Amniotic stem cell (primary cell): ENCODE measurements at regions not wholly inside any gene's neighbourhood (a gene's known extent, or its start where the extent isn't known, plus 50 kb on each side); places are given as distances from the start of the nearest gene placed in this dataset.
A peak's percentile ranks its signal among the peaks of the same experiment; 100 is the strongest.
"Not testable (repeated sequence)": the region's sequence is repeated elsewhere in the genome, so short reads cannot be mapped to it uniquely, and the experiment has no call there.

ENCODE experiments used
- DNase-seq: peaks from one replicate; lab custom pipeline; 2025; lab: John Stamatoyannopoulos, UW

DNA sequence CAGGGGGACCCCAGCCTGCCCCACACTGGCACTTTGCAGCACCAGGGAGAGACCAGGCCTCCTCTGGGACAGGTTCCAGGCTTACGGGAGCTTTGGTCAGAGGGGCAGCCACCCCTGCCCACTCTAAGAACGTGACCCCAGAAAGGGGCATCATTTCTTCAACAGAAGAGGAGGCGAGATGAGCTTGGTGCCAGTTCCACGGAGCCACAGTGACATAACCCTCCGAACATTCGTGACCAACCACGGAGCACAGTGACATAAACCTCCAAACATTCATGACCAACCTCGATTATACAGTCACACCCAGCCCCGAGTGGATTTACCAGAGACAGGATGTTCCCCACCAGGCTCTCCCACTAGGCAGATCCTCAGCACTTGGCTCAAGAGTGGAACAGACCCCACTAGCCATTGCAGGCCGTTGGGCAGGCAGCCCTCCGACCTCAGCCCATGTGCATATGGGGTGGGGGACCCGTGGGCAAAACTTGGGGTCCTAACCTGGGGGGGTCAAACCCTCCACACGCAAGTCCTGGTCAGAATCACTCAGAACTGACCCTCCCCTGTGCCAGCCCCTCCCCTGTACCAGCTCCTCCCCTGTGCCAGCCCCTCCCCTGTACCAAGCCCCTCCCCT is 112.9 kb downstream of the METRNL start:
- no peak for DNase-seq

DNA sequence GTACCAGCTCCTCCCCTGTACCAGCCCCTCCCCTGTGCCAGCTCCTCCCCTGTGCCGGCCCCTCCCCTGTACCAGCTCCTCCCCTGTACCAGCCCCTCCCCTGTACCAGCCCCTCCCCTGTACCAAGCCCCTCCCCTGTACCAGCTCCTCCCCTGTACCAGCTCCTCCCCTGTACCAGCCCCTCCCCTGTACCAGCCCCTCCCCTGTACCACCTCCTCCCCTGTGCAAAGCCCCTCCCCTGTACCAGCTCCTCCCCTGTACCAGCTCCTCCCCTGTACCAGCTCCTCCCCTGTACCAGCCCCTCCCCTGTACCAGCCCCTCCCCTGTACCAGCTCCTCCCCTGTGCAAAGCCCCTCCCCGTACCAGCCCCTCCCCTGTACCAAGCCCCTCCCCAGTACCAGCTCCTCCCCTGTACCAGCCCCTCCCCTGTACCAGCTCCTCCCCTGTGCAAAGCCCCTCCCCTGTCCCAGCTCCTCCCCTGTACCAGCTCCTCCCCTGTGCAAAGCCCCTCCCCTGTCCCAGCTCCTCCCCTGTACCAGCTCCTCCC is 113.5 kb downstream of the METRNL start:
- not testable (repeated sequence) for DNase-seq

DNA sequence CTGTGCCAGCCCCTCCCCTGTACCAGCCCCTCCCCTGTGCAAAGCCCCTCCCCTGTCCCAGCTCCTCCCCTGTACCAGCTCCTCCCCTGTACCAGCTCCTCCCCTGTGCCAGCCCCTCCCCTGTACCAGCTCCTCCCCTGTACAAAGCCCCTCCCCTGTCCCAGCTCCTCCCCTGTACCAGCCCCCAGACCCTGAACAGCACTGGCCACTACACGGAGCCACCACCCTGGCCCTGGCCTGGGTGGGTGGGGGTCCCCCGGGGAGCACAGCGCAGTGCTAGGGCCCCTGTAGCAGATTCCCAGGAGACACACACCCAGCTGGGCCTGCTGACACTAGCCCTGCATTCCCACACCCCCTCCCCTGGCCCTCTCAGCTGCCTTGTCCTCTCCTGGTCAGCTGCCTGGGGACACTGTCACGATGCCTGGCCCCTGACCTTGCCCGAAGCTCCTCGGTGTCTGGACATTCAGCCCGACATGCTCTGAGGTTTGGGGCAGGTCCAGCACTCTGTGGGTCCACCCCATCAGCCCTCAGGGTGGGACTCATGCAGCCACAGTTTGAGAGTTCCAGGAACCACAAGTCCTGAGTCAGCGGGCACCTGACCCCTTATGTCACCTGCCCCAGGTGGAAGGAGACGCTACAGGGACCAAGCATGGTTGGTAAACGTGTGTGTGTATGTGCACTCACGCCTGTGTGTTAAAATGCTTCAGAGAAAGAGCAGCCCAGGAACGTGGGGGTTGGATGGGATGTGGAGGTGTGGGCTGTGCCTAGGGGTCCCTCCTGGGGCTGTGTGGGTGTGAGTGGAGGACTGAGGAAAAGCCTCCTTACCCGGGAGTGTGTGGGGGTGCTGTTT is 114.2 kb downstream of the METRNL start:
- no peak for DNase-seq

DNA sequence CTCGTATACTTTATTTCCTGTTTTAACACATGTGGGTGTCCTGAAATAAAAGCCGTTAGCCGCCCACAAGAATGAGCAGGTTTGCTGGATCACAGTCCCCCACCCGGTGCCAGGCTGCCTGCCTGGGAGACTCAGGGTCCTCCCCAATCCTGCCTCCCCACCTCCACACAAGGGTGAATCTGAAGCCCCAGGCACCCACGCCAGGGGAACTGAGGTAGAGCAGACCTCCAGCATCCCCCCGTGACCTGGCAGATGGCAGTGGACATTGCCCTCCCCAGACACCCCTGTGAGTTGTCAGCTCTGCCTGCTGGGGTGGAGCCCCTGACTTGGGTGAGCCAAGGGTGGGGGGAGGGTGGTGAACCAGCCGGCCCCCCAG is 114.8 kb downstream of the METRNL start:
- no peak for DNase-seq

DNA sequence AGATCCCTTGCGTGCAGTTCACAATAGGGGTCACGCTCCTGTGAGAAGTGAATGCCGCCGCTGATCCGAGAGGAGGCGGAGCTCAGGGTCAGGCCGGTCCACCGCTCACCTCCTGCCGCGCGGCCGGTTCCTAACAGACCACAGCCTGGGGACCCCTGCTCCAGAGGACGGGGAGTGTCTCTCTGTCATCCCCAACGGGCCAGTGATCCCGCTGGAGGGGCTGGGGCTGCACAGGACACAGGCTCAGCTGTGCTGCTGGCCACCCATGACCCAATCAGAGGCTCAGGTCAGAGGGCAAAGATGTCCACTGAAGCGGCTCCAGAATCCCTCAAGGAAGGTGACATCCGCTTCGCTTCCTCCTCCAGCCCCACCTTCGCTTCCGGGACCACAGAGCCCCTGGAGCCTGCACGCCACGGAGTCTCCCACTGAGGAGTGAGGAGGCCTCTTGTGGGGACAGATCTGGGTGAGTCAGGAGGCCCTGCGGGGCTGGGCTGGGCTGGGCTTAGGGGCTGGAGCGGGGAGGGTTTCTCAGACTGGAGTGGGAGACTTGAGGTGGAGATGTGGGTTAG is 115.4 kb downstream of the METRNL start:
- DNase-seq = no peak

DNA sequence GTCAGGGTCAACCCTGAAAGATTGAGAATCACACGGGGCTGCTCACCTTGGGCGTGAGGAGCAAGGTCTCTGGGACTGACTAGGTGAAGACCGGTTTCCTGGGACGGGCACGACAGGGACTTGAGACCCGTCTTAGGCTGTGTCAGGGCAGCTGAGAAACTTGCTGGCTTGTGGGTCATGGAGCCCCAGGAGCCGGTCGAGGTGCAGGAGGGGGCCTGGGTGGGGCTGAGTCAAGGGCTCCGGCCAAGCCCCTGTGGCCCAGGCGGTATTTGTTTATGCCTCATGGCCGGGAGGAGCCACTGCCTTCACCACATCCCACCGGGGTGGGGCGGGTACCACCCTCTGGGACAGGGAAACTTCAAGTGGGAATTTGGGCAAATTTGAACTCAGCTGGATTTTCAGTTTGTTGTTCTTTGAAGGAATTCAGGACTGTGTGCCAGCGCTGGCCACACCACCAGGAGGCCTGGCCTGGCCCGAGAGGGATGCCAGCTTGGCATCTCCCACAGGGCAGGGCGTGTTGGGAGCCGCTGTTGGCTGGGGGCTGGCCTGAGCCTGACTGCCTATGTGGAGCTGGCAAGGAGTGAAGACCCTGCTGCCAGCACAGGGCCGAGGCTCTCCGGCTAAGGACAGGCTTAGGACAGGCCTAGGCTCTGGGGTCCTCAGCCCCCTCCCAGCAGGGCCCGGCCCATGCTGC is 116.1 kb downstream of the METRNL start:
- DNase-seq = no peak

DNA sequence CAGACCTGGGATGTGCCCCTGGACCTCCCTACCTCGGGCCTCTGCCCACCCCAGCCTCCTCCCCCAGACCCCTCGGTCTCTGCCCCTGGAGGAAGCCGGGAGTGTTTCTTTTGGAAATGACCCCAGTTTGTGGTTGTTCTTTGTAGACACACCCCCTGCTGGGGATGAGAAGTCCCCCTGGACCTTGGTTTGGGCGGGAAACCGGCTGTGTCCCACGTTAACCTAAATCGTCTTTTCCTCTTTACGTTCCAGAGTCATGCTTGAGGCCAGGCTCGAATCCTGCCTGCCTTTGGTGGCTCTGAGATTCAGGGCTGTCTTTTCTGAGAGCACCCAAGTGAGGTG is 116.6 kb downstream of the METRNL start:
- no peak for DNase-seq

DNA sequence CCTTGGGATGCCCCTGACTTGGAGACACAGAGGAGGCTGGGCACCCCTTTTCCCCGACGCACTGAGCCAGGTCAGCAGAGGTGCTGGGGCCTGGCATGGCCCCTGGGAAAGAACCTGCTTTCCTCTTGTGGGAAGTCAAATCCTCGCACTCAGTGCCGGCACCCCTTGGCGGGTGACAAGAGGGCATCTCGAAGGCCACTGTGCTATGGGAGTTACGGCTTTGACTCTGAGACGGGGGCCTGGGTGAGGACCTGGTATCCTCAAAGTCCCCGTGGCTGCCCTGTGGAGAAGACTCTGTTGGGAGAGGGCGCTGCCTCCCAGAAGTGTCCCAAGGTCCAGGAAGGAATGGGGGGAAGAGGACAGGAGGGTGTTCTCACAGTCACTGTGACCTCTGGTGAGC is 117.0 kb downstream of the METRNL start:
- DNase-seq = no peak

DNA sequence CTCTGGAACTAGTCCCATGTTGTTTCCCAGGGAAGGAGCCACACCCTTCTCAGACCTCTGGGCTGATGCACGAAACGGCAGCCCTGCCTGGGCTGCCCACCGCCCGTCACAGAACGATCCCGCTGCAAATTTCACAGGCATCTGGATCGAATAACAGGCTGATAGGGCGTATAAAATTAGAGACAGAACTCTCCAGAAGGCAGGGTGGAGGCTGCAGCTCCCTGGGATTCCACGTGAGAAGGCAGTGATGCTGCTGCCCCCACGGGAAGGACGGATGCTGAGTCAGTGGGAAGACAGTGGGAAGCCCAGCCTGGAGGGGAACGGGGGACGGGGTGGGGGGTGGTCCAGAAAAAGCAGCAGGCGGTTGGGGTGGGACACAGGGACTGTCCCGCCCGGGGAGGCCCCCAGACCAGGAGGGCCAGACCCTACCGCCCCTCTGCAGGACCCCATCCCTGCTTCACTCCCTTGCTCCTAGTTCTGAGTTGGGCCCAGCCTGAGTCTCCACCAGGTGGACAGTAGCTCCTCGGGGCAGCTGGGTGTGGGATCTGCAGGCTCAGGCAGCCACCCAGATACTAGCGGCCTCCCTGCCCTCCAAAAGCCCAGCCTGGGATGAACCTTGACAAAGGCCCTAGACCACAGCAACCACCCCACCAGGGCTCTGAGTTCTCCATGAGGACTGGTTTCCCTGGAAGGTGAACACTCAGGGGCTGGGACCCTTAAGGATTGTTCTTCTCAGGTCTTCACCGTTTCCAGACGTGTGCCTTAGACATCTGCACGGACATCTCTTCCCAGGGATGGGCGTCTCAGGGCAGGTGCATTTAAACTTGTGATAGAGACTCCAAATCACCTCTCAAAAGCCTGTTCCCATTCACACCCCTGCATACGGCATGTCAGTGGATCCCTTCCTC is 117.8 kb downstream of the METRNL start:
- DNase-seq = no peak

DNA sequence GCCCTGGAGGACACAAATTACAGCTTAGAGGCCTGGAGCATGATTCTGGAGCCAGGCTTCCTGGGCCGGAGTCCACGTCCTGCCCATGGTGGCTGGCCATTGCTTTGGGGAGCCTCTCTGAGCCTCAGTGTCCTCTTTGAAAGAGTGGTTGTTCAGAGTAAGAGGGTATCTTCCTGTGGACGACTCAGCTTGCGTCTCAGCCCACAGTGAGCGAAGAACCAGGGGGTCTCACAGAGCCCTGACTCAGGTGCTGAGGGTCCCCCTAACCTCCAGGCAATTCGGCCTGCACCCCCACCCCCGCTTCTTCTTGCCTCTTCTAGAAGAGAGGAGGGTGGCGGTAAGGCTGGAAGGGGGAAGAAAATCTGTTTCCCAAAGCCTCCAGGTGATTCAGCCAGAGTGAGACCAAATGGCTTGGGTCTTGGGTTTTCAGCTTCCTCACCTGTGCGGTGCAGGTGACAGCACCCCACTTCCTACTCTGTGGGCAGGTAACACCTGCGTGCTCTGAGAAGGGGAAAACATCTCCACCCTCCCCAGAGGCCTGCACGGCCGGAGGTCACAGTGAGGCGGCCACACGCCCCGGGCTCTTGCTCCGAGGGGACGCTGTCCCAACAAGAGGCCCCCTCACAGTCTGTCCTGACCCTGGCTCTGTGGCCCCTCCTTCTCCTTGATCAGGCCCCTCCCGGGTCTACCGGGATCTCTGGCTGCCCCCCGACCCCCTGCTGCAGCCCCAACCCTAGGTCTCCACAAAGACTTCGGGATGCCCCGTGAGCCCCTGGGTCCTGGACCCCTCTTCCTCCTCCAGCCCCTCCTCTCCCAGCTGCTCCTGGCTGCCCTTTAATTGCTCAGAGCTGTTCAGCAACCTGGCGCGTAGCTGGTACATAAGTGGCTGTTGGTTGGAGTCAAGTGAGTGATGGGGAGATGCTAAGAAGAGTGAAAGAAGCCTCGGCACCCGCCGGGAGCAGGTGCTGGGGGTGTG is 119.2 kb downstream of the METRNL start:
- no peak for DNase-seq

DNA sequence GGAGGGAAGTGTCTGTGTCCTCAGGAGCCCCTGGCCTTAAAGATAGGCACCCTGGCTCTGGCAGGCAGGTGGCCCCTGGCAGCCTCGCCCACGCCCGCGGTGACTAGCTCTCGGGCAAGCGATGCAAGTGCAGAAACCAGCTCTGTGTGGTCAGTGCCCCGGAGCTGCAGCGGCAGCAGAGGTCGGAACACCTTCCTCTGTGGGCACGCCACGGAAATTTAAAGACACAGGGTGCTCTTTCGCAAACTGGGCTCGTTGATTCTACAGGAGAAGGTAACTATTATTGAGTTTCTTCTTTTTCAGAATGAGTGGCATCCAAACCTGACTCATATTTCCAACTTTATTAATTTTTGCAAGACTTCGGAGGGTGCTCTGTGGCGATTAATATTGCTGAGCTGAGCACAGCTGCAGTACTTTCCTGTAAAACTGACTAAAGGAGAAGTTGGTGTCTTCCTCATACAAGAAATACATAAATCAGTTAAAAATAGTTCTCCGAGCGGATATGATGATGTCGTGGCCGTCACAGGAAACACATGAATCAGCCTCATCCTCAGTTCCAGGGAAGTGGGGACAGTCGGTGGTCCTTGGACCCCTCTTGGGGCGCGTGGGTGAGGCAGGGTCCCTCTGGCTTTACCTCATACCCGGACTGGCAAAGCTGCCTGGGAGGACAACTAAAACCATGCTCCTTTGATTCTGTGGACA is 120.2 kb downstream of the METRNL start:
- no peak for DNase-seq

DNA sequence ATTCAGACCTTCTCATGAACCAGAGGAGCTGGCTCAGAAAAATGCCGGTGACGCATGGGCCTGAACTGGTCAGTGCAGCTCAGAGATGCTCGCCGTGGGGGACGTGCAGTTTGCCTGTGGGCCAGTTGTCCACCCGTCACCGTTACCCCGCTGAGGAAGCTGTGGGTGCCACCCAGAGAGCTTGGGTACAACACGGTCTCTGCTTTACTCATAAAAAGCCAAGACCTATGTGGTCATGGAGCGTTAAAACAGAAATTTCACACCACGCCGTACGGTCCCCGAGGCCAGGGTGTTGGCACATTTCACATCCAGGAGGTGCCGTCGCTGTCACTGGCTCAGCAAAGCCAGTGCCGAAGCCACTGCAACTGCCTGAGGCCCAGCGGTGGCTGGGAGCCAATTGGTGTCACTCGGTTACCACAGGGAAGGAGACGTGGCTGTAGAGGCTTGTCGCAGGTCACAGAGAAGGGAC is 120.9 kb downstream of the METRNL start:
- no peak for DNase-seq

DNA sequence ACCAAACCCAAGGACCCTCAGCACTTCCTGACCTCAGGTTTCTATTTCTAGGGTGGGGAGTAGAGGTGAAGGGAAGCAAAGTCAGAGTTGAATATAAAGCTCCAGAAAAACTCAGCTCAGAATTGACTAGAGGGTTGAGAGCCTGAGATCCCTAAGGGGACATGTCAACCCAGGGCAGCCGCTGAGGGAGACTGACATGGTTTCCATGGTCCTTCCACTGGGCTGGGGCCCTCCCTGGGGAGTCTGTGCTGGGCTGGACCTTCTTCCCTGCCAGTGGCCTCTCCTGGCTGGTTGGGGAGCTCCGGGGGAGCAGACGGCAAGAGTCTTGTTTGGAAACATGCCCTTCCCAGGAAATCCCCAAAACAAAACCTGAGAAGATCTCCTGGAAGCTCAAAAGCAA is 121.3 kb downstream of the METRNL start:
- DNase-seq = no peak

DNA sequence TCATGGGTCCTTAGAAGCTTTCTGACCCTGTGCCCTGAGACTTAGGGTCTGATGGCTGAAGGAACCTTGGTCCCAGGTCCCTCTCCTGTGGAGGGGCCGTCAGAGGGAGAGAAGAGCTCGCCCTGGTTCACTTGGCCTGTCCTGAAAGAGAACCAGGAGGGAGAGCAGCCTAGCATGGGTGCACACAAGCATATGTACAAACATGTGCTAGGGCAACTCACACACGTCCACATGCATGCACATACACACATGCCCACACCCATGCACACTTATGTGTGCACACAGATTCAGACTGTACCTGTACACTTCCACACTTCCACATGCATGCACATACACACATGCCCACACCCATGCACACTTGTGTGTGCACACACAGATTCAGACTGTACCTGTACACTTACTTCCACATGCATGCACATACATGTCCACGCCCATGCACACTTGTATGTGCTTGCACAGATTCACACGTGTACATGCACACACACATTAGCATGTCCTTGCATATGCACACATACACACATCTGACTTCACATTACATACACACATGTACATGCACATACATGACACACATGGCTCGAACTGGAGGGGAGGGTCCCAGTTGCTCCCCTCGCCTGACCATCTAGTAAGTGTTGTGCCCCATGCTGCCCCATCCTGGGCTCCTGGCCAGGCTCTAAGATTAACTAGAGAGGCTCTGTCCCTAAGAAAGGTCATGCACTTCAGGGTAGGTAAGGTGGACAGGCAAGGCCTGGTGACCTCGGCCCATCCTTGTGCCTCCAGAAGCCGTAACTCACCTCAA is 122.0 kb downstream of the METRNL start:
- DNase-seq = no peak

DNA sequence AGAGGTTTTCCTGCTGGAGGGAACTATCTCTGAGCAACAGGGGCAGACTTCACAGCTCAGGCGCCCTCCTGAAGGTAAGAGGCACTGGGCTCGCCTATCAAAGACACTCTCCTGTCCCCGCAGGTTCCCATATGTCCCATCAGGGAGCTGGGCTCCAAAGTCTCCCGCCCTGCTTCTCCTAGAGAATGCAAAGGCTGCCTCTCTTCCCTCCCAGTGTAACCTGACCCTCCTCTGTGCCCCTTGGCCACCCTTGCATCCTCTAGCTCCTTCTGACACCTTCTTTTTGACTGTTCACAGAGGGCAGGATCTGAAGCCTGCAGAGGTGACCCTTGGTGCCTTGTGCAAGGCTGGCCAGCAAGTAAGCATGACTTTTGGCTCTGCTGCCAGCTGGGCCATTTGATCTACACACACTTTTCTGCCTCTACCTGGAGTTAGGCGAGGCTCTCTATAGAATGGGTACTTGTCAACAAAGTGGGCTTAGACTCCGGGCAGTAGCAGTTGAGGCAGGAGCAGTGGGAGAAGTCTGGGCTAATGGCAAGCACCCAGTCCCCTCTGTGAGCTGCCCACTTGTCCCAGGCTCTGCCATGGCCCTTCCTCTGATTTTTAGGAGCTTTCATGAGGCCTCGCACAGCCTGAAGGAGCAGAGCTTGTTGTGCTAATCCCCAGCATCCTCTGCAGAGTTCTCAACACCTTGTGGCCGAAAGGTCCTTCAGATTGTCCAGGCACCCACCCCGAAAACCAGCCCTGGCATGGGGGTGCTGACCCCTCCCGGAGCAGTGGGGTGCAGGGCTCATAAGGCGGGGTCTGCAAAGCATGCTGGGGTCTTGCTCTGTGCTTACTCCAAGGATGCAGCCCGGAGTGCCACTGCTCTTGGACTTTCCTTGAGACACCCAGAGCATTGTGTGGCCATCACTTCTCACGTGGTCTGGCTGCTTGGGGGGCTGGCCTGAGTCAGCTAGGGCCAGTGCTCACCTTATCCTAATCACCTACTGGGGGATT is 122.9 kb downstream of the METRNL start:
- no peak for DNase-seq

DNA sequence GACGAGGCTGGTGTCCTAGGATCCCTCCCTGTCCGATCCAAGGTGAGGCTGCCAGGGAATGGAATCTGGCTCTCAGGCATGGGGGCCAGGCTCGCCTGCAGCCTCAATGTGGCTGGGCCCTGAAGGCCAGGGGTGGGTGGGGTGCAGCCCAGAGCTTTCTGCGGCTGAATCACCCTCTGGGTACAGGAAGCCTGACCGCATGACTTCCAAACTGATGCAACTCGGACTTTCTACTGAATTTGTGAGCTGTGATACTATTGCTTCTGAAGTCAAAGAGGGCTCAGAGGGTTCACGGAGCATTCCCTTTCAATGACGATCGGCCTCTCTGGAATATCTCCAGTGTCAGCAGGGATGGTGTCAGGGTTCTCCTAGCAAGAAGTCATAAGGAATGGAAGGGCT is 123.7 kb downstream of the METRNL start:
- peak; percentile 86 for DNase-seq

DNA sequence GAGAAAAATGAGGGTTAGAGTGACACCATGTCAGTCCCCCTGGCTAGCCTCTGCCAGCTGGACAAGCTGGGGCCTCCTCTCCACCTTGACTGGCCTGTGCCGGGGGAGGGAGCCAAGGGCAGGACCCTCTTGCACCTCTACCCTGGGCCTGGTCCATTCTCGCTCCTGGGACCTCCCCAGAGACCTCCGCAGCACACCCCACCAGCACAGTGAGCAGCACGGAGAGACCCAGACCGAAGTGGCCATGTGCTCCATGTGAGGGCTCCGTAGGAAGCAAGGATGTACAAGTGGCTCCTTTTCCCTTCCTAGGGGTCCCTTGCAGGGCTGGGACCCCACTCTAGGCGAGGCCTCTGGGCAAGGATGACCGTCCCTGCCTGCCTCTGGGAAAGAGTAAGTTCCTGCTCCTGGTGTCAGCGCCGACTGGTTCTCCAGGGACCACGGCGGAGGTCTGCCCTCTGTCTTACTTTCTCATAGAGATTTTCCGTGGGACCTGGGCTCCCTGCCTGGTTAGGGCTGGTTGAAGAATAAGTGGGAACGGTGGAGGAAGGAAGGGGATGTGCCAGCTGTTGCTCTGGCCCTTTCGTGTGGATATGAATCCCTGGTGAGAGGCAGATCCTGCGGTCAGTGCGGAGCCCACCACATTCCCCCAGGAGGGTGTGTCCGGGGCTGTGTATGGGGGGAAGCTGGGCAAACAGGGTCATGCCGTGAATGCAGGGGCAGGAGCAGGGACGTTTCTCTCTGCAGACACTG is 124.2 kb downstream of the METRNL start:
- DNase-seq = no peak
